ENCODE measurements at regions not wholly inside any gene's neighbourhood (a gene's known extent, or its start where the extent isn't known, plus 50 kb on each side); places are given as distances from the start of the nearest gene placed in this dataset.
"Not testable (repeated sequence)": the region's sequence is repeated elsewhere in the genome, so short reads cannot be mapped to it uniquely, and the experiment has no call there.

DNA sequence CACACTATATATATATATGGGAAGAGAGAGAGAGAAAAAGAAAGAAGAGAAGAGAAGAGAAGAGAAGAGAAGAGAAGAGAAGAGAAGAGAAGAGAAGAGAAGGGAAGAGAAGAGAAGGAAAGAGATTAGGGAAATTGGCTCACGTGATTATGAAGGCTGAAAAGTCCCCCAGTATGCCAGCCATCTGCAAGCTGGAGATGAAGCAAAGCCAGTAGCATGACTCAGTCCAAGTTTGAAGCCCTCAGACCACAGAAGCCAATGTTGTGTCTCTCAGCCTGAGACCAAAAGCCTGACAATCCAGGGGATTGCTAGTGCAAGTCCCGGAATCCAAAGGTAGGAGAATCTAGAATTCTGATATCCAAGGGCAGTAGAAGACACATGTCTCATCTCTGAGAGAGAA is 206.3 kb upstream of the PRSS1 start:
- no peak for FAIRE-seq
- no peak for DNase-seq (ENCODE audit: low spot score in 2 of 2)

DNA sequence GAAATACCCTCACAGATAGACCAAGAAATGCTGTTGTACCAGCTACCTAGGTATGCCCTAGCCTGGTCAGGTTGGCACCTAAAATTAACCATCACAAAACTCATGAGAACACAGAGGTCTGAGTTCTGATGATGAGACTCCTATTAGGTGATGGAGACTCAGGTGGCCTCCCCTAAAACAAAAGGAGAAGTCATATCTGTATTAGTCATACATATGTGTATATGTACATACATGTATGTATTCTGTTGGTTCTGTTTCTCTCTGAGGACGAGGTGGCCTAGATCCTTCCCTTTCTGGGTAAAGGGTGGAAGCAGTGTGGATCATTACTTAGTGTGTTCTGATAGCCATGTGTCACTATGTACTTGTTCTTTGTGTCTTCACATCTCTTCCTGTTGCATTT is 207.2 kb upstream of the PRSS1 start:
- DNase-seq (ENCODE audit: low spot score in 2 of 2), result no peak
- FAIRE-seq, result no peak

DNA sequence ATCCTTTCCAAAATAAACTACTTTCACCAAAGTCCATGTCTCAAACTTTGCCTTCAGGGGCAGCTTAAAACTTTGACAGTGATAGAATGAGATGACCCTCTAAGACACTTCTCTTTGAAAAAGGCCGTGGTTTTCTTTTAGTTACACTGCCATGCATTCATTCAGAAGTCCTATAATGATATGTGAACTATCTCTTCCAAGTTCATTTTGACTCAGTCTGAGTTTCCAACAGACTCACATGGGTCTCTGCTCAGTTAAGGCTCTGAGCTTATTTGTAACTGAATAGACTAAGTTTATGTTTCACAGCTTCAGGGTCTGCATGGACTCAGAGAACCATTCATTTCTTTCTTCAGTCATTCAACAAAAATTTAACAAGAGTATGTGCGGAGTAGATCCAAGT is 208.9 kb upstream of the PRSS1 start:
- FAIRE-seq, result no peak

DNA sequence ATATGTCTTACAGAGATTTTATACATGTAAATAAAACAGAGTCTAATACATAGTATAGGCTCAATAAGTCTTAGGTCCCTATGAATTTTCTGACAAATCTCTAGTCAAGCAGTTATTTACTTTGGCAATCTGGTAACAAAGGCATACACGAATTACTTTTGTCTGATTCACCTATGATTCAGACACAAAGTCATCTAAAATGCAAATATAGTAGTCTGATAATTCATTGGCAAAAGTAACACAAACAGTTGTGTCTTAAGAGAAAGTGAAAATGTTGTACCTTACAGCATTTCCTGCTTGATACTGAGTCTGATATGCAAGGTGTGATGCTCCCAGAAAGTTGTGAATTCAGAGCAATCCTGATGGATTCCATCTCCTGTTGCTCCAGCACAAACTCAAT is 209.4 kb upstream of the PRSS1 start:
- DNase-seq (ENCODE audit: low spot score in 2 of 2), result no peak
- no peak for FAIRE-seq

More for the DNA sequence above, 208.9 kb upstream of the PRSS1 start:
- no peak for DNase-seq (ENCODE audit: low spot score in 2 of 2)

GRCh38 chr7:142537760-142538159 is 211.5 kb upstream of the PRSS1 start:
- FAIRE-seq (no peak), DNase-seq (ENCODE audit: low spot score in 2 of 2) (no peak)

- DNase-seq (ENCODE audit: low spot score in 2 of 2), result peak in 1 of 2 donors; percentile 20
- no peak for FAIRE-seq
Observed at GRCh38 chr7:142535123-142535779, 214.0 kb upstream of the PRSS1 start.

GRCh38 chr7:142534726-142535122 is 214.5 kb upstream of the PRSS1 start:
- FAIRE-seq, result no peak

GRCh38 chr7:142533920-142534319 is 215.4 kb upstream of the PRSS1 start:
- FAIRE-seq, result no peak
- no peak for DNase-seq (ENCODE audit: low spot score in 2 of 2)

More at GRCh38 chr7:142534726-142535122, 214.5 kb upstream of the PRSS1 start:
- DNase-seq (ENCODE audit: low spot score in 2 of 2), result no peak

DNA sequence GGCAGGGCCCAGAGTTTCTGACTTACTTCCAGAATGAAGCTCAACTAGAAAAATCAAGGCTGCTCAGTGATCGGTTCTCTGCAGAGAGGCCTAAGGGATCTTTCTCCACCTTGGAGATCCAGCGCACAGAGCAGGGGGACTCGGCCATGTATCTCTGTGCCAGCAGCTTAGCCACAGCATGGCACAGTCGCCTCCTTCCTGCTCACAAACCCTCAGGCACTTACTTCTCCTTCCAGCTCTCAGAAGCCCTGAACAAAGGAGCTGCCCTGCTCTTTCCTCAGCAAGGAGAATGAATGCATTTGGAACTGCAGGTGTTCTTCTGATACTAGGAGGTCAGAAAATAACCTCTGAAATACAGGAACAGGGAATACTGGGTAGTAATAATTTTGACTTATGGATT is 219.7 kb upstream of the PRSS1 start:
- DNase-seq (ENCODE audit: low spot score in 2 of 2) (no peak), FAIRE-seq (no peak)

GRCh38 chr7:142528608-142529408 is 220.5 kb upstream of the PRSS1 start:
- DNase-seq (ENCODE audit: low spot score in 2 of 2), result no peak
- no peak for FAIRE-seq

DNA sequence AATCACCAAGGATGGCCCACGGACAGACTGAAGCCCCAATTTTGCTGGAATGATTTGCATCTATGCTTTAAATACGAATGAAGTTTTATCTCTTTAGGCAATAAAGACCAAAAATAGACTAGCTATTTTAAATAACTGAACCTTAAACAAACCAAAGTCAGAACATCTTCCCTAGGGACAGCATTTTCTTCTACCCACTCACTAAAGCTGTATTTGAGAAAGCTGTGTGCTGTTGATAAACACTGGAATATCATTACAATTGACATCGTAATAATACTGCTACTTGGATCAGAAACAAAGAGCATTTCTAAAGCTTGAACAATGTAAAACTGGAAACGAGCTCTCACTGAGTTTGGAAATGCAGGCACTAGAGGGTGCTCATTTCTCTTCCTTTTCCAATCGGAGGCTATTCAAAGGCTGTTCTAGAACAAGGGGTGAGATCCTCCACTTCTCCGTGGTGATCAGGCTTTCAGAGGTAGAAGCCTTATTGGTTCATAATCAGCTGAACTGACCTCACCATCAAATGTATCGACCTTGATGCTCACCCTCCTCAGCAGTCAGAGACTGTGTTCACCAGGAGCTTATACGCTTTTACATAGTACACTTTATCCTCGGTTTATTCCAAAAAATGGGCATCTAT is 225.3 kb upstream of the PRSS1 start:
- FAIRE-seq (peak; percentile 13), DNase-seq (ENCODE audit: low spot score in 2 of 2) (no peak)

DNA sequence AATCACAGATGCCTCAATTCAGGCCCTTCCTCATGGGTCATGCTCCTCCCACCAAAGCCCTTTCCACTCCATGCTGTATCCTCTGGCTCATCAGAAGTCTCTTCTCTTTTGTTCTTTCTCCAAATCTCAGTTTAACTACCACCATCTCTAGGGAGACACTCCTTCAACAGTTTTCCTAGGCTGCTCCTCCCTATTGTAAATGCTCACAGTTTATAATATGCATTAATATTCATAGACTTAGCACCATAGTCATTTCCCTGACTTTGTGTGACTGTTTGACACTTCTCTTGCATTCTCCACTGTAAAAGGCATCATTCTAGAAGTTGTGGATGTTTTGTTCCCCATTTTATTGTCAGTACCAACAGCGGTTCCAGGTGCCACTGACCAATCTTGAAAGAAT is 226.5 kb upstream of the PRSS1 start:
- FAIRE-seq (no peak), DNase-seq (ENCODE audit: low spot score in 2 of 2) (no peak)

GRCh38 chr7:142520885-142521284 is 228.4 kb upstream of the PRSS1 start:
- not testable (repeated sequence) for DNase-seq (ENCODE audit: low spot score in 2 of 2); FAIRE-seq

- not testable (repeated sequence) for FAIRE-seq; DNase-seq (ENCODE audit: low spot score in 2 of 2)
Observed at GRCh38 chr7:142520455-142520854, 228.8 kb upstream of the PRSS1 start.

- FAIRE-seq, result no peak
- DNase-seq (ENCODE audit: low spot score in 2 of 2), result no peak
Observed at GRCh38 chr7:142519079-142520078, 229.9 kb upstream of the PRSS1 start.

DNA sequence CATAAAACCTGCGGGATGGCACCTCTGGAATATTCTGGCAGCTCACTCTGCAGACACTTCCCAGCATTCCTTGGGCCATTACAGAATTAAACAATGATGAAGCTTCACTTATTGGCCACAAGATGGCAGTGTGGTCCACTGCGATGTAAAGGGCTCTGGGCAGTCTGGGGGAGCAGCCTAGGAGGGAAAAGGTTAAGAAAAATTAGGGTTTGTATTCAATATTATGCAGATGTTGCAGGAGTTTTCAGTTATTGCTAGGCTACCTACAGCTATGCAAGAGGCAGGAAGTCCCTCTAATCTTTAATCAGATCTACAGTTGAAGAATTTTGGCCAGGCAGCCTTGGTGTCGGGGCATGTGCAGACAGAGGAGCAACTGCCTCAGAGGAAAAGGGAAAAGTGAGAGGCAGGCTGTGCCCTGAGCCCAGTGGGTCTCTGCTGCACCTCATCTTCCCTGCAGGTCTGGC is 233.2 kb upstream of the PRSS1 start:
- DNase-seq (ENCODE audit: low spot score in 2 of 2) (peak; percentile 18 to 28), FAIRE-seq (no peak)

GRCh38 chr7:142514716-142515115 is 234.6 kb upstream of the PRSS1 start:
- FAIRE-seq; DNase-seq (ENCODE audit: low spot score in 2 of 2): not testable (repeated sequence)

- no peak for FAIRE-seq
- DNase-seq (ENCODE audit: low spot score in 2 of 2), result no peak
Observed at GRCh38 chr7:142513178-142513955, 235.9 kb upstream of the PRSS1 start.

- FAIRE-seq (no peak), DNase-seq (ENCODE audit: low spot score in 2 of 2) (no peak)
Observed at GRCh38 chr7:142511801-142512200, 237.5 kb upstream of the PRSS1 start.

Data from frontal cortex (tissue), 3 donors.